Left lung (tissue), 4 donors: ENCODE measurements at regions not wholly inside any gene's neighbourhood (a gene's known extent, or its start where the extent isn't known, plus 50 kb on each side); places are given as distances from the start of the nearest gene placed in this dataset.
"Not testable (repeated sequence)": the region's sequence is repeated elsewhere in the genome, so short reads cannot be mapped to it uniquely, and the experiment has no call there.

Source experiments
- ATAC-seq: fragments of 200-7000 bp; cut with Tn5 transposase; one replicate; pipeline ENCODE4 v1.9.1; 2020; ENCODE audit warnings: moderate library complexity
- DNase-seq, 4 donors: peaks; one replicate each; pipeline ENCODE4 v3.0.0-alpha.2; 2013 to 2020
- H3K27ac ChIP-seq, 2 donors: fragments of 200-600 bp; sonication (generic) in 1 of 2; one replicate each; pipeline versions ENCODE4 v1.5.0 to v1.8.0; 2020 to 2021
- H3K27me3 ChIP-seq, 2 donors: fragments of 200-600 bp; sonication (generic) in 1 of 2; one replicate each; pipeline versions ENCODE4 v1.5.0 to v1.8.0; 2020 to 2021
- H3K36me3 ChIP-seq, 2 donors: fragments of 200-600 bp; sonication (generic) in 1 of 2; one replicate each; pipeline versions ENCODE4 v1.5.0 to v1.8.0; 2020 to 2021
- H3K4me1 ChIP-seq, 2 donors: fragments of 200-600 bp; one replicate each; pipeline ENCODE4 v1.8.0; 2021
- H3K4me3 ChIP-seq, 2 donors: fragments of 200-600 bp; sonication (generic) in 1 of 2; one replicate each; pipeline versions ENCODE4 v1.5.0 to v1.8.0; 2020 to 2021; ENCODE audit warnings: mild to moderate bottlenecking in 1 of 2
- H3K9me3 ChIP-seq, 2 donors: fragments of 200-600 bp; sonication (generic) in 1 of 2; one replicate each; pipeline versions ENCODE4 v1.5.0 to v1.8.0; 2020 to 2021
- intact Hi-C, 2 donors: fragments of 100-400 bp; cut with DNase I; formaldehyde crosslinking; loops; one replicate each; pipeline versions ENCODE4 v1.11.2 to v1.14.2; 2022
- TF ChIP-seq, protein P1 (sequence below), 2 donors: fragments of 200-600 bp; sonication (generic) in 1 of 2; IDR thresholded peaks; one replicate each; pipeline versions ENCODE4 v1.5.0 to v1.8.0; 2021; ENCODE audit warnings: antibody characterized with exemption in 2 of 2
- donor health status: DM: no; HTN: yes; CAD: no.
- donor health status: DM: no; HTN: no; CAD: no.

DNA sequence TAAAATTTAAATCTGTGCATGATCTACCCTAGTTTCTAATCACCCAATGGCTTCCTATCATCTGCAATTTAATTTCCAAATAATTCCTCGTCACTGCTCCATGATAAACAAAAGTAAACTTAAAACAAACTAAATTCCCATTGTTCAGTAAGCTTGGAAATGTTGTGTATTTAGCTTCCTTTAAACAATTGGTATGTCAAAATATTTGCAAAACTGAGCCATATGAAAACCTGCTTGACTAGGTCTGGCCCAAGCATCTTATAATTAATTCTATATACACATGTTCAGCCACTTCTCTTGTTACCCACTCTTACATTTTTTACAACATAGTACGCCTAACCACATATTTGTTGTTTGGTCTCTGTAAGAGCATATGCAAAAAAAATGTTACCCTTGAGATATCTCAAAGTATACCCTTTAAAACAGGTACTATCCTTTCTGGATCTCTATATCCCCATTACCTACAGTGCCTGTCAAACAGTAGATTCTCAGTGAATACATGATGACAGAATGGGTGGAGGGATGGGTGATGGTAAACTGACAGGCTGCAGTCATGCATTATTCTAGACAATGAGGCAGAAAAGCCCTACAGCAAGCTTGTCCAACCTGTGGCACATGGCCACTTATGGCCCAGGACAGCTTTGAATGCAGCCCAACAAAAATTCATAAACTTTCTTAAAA lies 1277.9 kb upstream of the TENM4 start:
- no peaks in the 10 kb centered on the region for H3K4me1 ChIP-seq
- H3K27me3 ChIP-seq, result no peaks in the 10 kb centered on the region
- ATAC-seq (no peak), DNase-seq (peak in 1 of 4 donors; percentile 7)
- no peak overlapping the region for H3K4me3 ChIP-seq
- H3K27ac ChIP-seq, result no peak overlapping the region
- H3K9me3 ChIP-seq, result no peaks in the 10 kb centered on the region
- TF ChIP-seq, protein P1, sequence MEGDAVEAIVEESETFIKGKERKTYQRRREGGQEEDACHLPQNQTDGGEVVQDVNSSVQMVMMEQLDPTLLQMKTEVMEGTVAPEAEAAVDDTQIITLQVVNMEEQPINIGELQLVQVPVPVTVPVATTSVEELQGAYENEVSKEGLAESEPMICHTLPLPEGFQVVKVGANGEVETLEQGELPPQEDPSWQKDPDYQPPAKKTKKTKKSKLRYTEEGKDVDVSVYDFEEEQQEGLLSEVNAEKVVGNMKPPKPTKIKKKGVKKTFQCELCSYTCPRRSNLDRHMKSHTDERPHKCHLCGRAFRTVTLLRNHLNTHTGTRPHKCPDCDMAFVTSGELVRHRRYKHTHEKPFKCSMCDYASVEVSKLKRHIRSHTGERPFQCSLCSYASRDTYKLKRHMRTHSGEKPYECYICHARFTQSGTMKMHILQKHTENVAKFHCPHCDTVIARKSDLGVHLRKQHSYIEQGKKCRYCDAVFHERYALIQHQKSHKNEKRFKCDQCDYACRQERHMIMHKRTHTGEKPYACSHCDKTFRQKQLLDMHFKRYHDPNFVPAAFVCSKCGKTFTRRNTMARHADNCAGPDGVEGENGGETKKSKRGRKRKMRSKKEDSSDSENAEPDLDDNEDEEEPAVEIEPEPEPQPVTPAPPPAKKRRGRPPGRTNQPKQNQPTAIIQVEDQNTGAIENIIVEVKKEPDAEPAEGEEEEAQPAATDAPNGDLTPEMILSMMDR (IDR thresholded peaks at IDR 0.05), result no peak
- H3K36me3 ChIP-seq, result no peaks in the 10 kb centered on the region
- intact Hi-C loops, result no loop called here

DNA sequence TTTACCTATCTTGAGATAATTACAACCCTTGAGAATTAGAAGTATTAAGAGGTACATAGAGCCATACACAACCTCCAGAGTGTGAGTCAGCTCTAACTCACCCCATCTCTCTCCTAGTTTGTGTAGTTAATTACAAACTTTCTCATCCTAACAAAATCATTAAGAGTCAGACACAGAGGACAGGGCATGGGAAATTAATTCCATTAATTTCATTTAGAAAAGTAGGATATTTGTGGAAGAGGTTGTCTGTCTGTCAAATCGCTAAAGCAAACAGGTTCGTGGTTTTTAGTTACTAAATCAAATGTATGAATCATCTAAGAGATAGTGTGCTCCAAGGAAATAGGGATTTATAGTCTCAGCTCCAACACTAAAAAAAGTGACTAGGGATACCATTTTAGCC lies 1261.4 kb upstream of the TENM4 start:
- H3K27me3 ChIP-seq, result no peaks in the 10 kb centered on the region
- TF ChIP-seq, protein P1 (IDR thresholded peaks at IDR 0.05), result no peak
- no peaks in the 10 kb centered on the region for H3K4me1 ChIP-seq
- peaks cover 0 to 10% of the 10 kb centered on the region in 2 donors for H3K9me3 ChIP-seq
- no peak overlapping the region for H3K27ac ChIP-seq
- ATAC-seq (no peak), DNase-seq (no peak)
- H3K36me3 ChIP-seq, result no peaks in the 10 kb centered on the region
- intact Hi-C loops, result no loop called here
- H3K4me3 ChIP-seq, result no peak overlapping the region

DNA sequence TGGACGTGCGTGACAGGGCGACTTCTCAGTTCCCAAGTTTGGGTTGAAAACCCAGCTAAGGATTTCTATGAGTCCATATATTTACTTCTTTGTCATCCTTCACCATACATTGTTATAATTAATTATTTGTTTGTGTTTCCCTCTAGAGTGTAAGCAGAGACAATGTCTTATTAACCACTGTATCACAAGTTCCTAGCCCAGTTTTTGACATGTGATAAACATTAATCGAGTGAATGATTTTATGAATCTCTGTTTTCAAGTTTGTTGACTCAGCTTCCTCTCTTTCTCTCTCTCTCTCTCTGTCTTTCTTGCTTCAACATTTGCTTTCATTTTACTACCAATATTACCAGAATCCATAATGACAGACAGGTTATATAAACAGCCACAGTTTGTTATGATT lies 1259.6 kb upstream of the TENM4 start:
- H3K4me3 ChIP-seq, result no peak overlapping the region
- ATAC-seq (no peak), DNase-seq (no peak)
- no peak overlapping the region for H3K27ac ChIP-seq
- TF ChIP-seq, protein P1 (IDR thresholded peaks at IDR 0.05), result no peak
- H3K36me3 ChIP-seq, result no peaks in the 10 kb centered on the region
- no peaks in the 10 kb centered on the region for H3K27me3 ChIP-seq
- no peaks in the 10 kb centered on the region for H3K9me3 ChIP-seq
- H3K4me1 ChIP-seq, result no peaks in the 10 kb centered on the region
- intact Hi-C loops, result no loop called here

DNA sequence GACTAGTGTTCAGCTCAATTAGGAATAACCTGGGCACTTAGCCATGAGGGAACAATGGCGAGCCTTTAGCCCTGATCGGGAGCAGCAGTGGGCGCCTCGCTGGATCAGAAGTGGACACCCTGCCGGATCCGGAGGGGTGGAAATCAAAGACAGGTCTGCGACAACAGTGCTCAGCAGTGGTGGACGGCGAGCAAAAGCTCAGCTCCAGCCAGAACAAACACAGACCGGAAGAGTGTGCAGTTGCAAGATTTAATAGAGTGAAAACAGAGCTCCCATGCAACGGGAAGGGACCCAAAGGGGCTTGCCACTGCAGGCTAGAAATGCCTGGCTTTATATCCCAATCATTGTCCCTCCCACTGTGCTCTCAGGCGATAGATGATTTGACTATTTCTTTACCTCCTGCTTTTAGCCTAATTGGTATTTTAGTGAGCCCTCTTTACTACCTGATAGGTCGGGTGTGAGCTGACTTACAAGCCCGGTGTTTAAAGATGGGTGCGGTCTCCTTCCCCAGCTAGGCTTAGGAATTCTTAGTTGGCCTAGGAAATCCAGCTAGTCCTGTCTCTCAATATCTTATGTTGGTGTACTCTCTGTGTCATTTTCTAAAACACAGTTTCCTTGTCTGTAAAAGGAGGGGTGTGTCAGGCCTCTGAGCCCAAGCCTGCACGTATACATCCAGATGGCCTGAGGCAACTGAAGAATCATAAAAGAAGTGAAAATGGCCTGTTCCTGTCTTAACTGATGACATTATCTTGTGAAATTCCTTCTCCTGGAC lies 1258.8 kb upstream of the TENM4 start:
- H3K9me3 ChIP-seq, intact Hi-C loops, H3K27ac ChIP-seq, DNase-seq, H3K27me3 ChIP-seq, H3K4me3 ChIP-seq, H3K4me1 ChIP-seq, H3K36me3 ChIP-seq, ATAC-seq: not testable (repeated sequence)

DNA sequence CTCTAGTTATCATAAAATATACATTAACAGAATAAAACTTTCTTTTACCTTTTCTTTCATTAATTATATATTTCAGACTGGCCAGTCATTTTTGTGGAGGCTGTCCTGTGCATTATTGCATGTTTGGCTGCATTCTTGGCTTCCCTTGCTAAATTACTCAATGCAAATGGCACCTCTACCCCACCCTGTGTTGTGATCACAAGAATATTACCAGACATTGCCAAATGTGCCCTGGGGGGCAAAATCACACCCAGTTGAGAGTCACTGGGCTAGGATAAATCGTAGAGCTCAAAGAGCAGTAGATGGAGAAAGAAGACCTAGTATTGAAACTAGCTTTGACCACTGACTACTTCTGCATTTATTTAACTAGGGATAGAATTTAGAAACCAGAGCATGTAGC lies 1257.8 kb upstream of the TENM4 start:
- intact Hi-C loops, result no loop called here
- H3K4me1 ChIP-seq, result no peaks in the 10 kb centered on the region
- TF ChIP-seq, protein P1 (IDR thresholded peaks at IDR 0.05), result no peak

More for the DNA sequence above, 1257.8 kb upstream of the TENM4 start:
- Histone ChIP-seq H3K9me3 (no peaks in the 10 kb centered on the region), H3K27ac (no peak overlapping the region), H3K36me3 (no peaks in the 10 kb centered on the region), H3K4me3 (no peak overlapping the region), H3K27me3 (no peaks in the 10 kb centered on the region)
- DNase-seq (no peak), ATAC-seq (no peak)
